Stimulated activated naive CD8-positive, alpha-beta T cell treated with anti-CD3 and anti-CD28 coated beads, Interleukin-15, Interleukin-2, amounts not matched to agents 100 U/mL and 50 U/mL, for 24 hours (primary cell): ENCODE measurements at regions not wholly inside any gene's neighbourhood (a gene's known extent, or its start where the extent isn't known, plus 50 kb on each side); places are given as distances from the start of the nearest gene placed in this dataset.

Source experiments
- ATAC-seq: fragments of 150-1000 bp; cut with Tn5 transposase; one replicate; pipeline ENCODE4 v1.10.0; 2021
- DNase-seq: peaks from one replicate; pipeline ENCODE4 v3.0.0; 2021

GRCh38 chr21:38930853-38931252 is 125.1 kb downstream of the ETS2 start:
- DNase-seq = no peak
- no peak for ATAC-seq

DNA sequence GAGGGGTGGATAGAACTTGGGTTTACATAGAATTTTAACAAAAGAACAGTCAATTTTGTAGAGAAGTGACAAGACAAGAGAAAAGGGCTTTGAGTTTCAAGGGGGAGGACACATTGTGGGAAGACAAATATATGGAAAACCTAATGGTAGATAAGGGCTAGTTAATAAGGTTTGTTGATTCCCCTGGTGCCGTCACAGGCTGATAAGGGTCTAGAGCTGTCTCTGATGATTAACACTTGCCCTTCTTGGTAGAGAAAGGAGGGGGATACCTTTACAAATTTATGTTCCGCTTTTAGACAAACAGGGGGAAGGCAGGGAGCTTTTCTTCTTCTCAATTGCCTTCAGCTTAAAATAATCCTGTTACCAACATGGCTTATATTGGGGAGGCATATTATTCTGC is 124.3 kb downstream of the ETS2 start:
- ATAC-seq (no peak), DNase-seq (no peak)

DNA sequence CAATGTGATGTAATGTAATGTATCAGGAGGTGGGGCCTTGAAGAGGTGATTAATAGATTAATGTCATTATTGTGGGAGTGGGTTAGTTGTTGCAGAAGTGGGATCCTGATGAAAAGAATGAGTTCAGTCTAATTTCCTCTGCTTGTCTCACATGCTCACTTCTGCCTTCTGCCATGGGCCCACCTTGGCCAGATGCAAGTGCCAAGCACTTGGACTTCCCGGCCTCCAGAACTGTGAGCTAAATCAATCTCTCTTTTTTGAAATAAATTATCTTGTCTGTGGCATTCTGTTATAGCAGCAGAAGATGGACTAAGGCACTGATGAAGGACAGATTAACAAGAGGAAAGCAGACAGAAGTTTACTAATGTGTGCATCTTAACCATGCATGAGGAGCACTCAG is 123.9 kb downstream of the ETS2 start:
- DNase-seq (no peak), ATAC-seq (no peak)

DNA sequence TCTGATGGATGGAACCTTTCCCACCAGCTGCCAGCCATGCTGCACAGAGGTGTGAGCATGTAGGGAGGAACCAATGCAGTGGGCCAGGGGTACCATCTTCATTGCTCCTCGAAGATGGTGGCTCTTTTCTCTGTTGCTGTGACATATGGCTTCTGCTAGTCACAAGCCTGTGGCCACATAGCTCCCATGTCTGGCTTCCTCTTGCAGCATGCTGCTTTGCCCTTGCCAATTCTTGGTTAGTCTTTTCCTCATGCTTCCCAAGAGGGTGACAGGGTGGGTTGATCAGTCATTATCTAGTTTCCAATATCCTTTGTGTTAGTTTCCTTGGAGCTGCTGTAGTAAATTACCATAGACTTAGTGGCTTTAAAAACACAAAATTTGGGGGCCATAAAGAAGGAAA is 123.4 kb downstream of the ETS2 start:
- no peak for DNase-seq
- no peak for ATAC-seq

DNA sequence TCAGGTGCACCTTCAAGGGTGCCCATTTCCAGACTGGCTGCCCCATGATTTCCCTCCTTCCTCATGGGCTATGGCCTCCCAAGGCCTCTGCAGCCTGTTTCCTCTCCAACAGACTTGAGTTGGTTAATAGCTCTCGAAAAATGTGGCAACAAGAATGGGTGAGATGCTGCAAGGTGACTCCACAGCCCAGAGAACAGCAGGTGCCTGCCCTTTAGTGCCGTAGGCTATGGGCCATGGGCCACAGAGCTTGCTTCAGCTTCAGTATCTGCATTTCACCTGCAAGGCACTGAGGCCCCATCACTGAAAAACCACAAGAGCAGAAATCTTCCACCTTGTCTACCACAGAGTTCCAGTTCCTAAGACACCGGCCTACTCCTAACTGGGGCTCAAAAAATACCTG is 122.0 kb downstream of the ETS2 start:
- DNase-seq = no peak
- no peak for ATAC-seq

DNA sequence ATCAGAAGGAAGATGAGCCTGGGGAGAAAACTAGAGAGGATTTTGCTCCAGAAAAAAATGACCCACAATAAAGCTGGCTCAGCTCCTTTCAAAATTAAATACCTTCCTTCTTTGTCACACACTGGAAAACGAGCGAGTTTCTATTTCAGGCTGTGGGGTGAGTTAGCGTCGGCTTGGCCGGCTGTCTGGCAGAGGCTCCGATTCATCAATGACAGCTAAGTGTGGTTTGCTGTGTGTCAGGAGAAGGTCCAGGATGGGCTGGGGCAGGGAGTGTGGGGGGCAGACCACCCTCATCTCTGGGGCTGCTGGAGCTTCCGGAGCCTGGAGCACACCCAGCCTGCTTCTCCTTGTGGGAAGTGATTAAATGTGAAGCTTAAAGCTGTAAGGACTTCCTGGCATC is 120.2 kb downstream of the ETS2 start:
- no peak for DNase-seq
- no peak for ATAC-seq

GRCh38 chr21:38925478-38925877 is 119.7 kb downstream of the ETS2 start:
- DNase-seq = no peak
- ATAC-seq = no peak

DNA sequence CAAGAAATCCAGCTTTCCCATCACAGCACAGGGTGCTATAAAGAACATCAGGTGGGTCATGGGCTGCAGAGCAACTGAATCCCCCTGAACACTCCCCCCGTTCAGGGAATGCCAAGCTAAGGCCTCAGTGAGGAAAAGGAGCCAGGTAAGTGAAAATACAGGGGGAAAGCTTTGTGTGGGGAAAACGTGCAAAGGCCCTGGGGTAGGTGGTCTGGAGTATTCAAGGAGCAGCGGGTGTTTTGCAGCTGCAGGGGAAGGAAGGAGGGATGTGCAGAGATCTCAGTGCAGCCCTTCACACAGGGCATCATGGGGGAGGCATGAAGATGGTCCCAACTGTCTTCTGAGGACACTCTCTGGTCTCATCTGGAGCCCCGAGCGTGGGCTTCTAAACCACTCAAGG is 119.2 kb downstream of the ETS2 start:
- ATAC-seq (no peak), DNase-seq (no peak)

- DNase-seq (no peak), ATAC-seq (no peak)
Observed at GRCh38 chr21:38923429-38923828, 117.7 kb downstream of the ETS2 start.

- DNase-seq (no peak), ATAC-seq (no peak)
Observed at GRCh38 chr21:38922474-38923235, 116.9 kb downstream of the ETS2 start.

DNA sequence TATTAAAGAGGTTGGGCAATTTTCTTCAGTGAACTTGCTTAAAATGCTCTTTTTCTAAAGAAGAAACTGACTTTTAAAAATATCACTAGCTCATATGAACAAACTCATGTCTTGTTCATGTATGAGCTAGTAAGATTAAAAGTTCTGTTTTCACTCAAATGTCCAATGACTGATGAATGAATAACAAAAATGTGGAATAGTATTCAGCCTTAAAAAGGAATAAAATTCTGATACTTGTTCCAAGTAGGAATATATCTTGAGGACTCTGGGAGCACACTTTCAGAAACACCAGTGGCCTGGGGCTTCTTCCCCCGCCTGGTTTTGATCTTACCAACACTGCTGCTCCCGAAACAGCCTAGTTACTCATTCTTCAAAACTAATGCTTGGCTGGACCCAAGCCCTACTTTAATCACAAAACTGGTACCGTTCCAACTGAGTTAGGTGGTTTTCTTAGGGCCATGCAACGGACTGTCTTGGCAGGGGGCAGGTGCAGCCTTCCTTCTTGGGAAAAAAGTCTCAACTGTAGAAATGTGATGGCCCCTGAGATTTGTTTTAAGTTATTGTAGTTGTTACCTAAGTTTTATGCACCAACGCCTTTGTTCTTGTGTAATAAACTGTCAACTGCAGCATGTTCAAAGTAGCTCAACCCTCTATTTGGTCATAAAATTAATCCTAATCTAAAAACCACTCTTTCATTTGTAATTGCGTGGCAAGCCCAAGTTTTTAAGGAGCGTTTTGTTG is 116.0 kb downstream of the ETS2 start:
- ATAC-seq = no peak
- no peak for DNase-seq

DNA sequence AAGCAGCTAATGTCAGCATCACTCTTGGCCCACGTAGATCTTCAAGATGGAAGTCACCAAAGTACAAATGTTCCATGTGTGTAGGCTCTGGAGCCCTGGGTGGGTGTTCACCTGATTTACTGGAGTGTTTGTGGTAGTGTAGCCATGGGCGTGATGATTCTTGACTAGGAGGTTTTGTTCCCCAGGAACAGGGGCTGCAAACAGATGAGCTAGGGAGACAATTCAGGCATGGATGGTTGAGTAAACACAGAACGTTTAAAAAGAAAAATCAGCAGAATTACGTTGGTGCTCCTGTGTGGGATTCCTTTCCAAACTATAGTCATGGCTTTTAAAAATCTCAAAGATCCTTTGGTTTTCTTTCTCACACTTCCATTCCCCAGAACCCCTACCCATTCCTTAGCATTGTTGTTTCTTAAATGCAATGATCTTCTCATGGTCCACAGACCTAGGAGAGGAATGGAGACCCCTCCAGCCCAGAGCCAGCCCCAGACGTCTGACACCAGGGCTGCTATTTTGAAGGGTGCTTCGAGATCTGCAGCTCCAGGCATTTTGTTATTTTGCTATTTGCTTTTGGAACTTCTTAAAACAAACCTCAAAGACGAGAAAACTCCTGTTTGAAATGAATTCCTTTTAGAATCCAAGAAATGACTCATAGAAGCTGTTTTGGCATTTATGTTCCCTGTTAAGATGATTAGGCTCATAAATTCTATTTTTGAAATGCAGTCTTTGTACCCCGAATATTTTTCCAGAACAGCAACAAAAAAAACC is 115.1 kb downstream of the ETS2 start:
- DNase-seq = no peak
- no peak for ATAC-seq

GRCh38 chr21:38918607-38919346 is 113.0 kb downstream of the ETS2 start:
- DNase-seq (no peak), ATAC-seq (no peak)

DNA sequence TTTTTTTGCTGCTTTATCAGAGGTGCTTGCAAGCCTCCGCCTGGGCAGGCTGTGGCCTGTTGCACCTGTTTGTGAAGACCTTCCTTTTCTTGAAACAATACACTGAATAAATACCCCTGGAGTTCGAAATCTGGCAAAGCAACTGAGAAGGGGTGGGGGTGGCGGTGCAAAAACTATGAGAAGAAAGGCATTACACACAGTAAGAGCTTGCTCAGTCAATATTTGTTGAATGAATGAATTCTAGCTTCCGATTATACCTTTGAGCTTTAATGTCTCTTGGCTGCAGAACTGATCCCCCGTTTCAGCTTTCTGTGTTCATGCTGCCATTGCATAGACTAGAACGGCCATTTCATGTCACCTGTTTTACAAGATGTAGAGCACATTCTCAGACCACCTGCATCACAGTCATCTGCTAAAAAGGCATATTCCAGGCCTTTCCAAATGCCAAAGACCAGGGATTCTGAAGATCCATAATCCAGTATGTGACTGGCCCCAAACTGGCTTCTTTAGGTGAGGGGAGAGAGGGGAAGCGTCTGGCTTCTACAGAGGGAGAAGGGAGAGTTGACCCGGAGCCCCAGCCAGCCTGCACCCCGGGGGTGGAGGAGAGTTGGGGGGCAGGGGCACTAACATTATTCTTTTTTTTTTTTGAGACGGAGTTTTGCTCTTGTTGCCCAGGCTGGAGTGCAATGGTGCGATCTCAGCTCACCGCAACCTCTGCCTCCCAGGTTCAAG is 111.5 kb downstream of the ETS2 start:
- no peak for DNase-seq
- ATAC-seq = no peak

DNA sequence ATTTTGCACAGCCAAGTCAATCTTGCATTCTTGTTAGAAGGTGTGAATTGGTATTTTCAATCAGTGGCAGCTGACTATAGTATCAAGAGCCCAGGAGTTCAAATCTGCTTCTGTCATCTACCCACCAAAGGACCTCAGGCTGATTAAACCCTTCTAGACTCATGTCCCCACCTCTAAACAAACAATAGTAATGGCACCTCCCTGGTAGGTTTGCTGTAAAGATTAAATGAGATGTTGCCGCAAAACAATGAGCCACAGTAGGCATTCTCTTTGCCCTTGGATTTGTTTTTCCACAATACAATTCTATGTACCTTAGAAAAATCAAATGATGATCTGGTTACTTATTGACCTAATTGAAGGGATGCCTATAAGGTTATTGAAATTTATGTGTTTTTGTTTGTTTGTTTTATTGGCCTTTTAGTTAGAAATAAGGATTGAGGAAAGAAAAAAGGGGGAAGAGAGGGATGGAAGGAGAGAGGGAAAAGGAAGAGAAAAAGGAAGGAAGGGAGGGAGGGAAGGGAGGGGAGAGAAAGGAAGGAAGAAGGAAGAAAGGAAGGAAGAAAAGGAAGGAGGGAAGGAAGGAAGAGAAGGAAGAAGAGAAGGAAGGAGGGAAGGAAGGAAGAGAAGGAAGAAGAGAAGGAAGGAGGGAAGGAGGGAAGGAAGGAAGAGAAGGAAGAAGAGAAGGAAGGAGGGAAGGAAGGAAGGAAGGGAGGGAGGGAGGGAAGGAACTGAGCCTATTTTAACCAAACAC is 110.7 kb downstream of the ETS2 start:
- DNase-seq (no peak), ATAC-seq (no peak)

GRCh38 chr21:38915546-38915945 is 109.8 kb downstream of the ETS2 start:
- ATAC-seq = no peak
- no peak for DNase-seq

GRCh38 chr21:38914528-38915293 is 109.0 kb downstream of the ETS2 start:
- DNase-seq (no peak), ATAC-seq (peak; percentile 52)

DNA sequence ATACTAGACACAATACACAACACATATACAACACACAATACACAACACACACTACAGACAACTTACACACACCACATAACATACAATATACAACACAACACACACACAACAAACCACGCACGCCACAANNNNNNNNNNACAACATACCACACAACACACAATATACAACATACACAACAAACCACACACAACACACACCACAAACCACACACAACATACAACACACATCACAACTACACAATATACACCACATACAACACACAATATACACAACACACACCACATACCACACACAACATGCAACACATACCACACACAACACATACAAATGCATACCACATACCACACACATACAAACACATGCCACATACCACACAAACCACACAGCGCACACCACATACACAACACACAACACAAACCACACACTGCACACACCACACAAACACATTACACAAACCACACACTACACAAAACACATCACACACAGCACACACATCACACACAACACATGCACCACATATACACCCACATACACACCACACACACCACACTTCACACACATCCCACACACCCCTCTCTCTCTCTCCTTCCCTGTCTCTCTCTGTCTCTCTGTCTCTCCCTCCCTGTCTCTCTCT is 108.3 kb downstream of the ETS2 start:
- ATAC-seq (no peak), DNase-seq (no peak)

DNA sequence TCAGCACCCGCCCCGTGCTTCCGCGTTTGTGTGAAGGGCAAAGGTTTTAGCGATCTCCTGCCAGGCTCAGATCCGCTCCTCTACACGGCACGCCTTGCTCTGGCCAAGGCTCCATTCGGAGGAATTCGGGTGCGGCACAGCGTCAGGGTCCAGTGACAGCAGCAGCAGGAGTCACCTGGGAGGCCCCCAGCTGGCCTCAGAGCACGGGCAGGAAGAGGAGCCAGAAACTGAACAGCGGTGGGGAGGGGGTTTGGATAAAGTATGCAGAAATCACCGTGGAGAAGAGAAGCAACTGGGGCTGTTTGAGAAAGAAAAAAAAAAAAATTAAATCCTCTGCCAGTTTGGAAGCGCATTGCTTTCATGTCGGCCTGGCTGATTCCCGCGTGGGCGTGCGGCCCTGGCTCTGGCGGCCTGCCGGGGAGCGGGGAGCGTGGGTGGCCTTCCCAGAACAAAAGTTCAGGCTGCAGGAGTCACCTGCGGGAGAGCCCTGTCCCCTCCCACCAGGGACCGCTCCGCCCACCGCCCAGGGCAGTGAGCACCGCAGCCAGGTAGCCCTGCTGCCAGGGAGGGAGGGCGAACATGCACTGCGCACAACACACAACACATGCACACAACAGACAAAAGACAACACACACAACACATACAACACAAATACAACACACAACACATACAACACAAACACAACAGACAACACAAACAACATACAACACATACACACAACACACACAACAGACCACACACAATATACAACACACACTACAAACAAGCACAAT is 107.6 kb downstream of the ETS2 start:
- no peak for ATAC-seq
- peak; percentile 13 for DNase-seq
